ENCODE measurements at regions not wholly inside any gene's neighbourhood (a gene's known extent, or its start where the extent isn't known, plus 50 kb on each side); places are given as distances from the start of the nearest gene placed in this dataset.

DNA sequence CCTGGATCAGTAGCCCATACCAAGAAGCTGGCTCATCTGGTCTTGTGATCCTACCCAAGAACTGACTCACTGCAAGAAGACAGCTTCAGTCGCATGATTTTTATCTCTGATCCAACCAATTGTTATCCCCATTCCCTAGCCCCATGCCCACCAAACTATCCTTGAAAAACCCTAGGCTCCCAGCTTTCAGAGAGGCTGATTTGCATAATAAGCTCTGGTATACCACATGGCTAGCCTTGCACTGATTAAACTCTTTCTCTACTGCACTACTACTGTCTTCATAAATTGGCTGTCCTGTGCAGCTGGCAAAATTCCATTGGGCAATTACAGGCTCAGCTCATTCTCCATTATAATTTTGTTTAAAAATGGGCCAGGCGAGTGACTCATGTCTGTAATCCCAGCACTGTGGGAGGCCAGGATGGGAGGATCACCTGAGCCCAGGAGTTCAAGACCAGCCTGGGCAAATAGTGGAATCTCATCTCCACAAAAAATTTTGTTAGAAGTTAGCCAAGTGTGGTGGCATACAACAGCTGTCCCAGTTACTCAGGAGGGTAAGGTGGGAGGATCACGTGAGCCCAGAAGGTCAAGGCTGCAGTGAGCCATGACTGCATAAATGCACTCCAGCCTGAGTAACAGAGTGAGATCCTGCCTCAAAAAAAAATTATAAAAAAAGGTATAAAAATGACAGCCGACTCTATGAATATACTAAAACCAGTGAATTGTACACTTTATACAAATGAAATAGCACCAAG lies 76.7 kb upstream of the EIF5 start:
- H2AFZ ChIP-seq (ENCODE audit: low read depth, low read length), result no peak overlapping the region
- H3K9me1 ChIP-seq (replicated peaks; ENCODE audit: control insufficient read depth, extremely low read depth, insufficient read depth, low read length), result no peaks in the 10 kb centered on the region
- H3K79me2 ChIP-seq (ENCODE audit: control insufficient read depth, insufficient read depth, low read length), result no peaks in the 10 kb centered on the region
- H3K4me2 ChIP-seq (ENCODE audit: insufficient read depth, low read length), result no peak overlapping the region
- intact Hi-C loops (cut with micrococcal nuclease) (no loop called here), dilution Hi-C loops (cut with MboI; ENCODE audit: extremely low pct_ligation_motif_present, low sequenced_read_pairs) (no loop called here)
- FAIRE-seq, result no peak
- H3K9me3 ChIP-seq (replicated peaks; ENCODE audit: control insufficient read depth, insufficient read depth, low read length), result no peaks in the 10 kb centered on the region
- no peaks in the 10 kb centered on the region for H4K20me1 ChIP-seq (replicated peaks; ENCODE audit: control insufficient read depth, extremely low read depth, insufficient read depth, low read length)
- no peak for TF ChIP-seq POLR2A (IDR thresholded peaks at IDR 0.05; ENCODE audit: low read depth, low read length)
- TF ChIP-seq JUN (IDR thresholded peaks at IDR 0.05; ENCODE audit: borderline replicate concordance, insufficient read depth, insufficient read length, low read depth), result no peak
- no peak for DNase-seq (ENCODE audit: low read depth, low spot score)
- BruUV-seq (replicated peaks), result no TSS peak
- H3K4me3 ChIP-seq (replicated peaks in 1 of 3; ENCODE audit: insufficient read depth in 1 of 3, low read depth in 1 of 3, low read length in 3 of 3), result no peak overlapping the region
- POLR2A ChIA-PET, result no interaction called here
- H3K4me1 ChIP-seq (ENCODE audit: control insufficient read depth, extremely low read depth, insufficient read depth, low read length), result peaks cover 4% of the 10 kb centered on the region
- no peak overlapping the region for H3K9ac ChIP-seq (replicated peaks; ENCODE audit: extremely low read depth, insufficient read depth, low read length)
- peaks cover 0 to 3% of the 10 kb centered on the region in 2 experiments for H3K27me3 ChIP-seq (ENCODE audit: control insufficient read depth in 2 of 2, insufficient read depth in 2 of 2, low read length in 2 of 2)
- no peaks in the 10 kb centered on the region for H3K36me3 ChIP-seq (ENCODE audit: control insufficient read depth in 2 of 2, extremely low read depth in 1 of 2, insufficient read depth in 2 of 2, low read length in 2 of 2)
- CTCF ChIA-PET, result interaction anchor here (0.9 kb wide), 1 partner anchor 11 kb away, joined by 3 read pairs; no protein-coding TSS in a partner anchor
- no peak overlapping the region for H3K27ac ChIP-seq (ENCODE audit: insufficient read depth, low read depth, low read length)

DNA sequence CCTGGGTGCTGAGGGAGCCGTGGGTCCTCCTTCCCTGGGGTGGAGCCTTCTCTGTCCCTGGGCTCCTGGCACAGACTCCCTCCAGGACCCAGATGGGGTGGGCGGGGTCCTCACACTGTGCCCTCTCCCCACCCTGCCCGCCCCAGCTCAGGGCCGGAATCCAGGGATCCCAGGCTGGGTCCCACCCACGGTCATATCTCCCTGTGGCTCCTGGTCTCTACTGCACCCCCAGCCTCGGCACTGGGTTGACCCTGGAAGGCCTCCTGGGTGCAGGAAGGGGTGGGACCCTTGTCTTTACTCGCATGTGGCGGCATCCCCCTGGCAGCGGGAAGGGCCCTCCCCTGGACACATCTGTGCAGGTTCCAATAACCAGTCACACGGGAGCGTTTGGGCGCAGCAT lies 75.8 kb upstream of the EIF5 start:
- intact Hi-C loops (cut with micrococcal nuclease), result no loop called here

More for the DNA sequence above, 75.8 kb upstream of the EIF5 start:
- no peaks in the 10 kb centered on the region for H3K9me1 ChIP-seq (replicated peaks; ENCODE audit: control insufficient read depth, extremely low read depth, insufficient read depth, low read length)
- no peak overlapping the region for H2AFZ ChIP-seq (ENCODE audit: low read depth, low read length)
- BruUV-seq (replicated peaks), result no TSS peak
- no peaks in the 10 kb centered on the region for H3K36me3 ChIP-seq (ENCODE audit: control insufficient read depth in 2 of 2, extremely low read depth in 1 of 2, insufficient read depth in 2 of 2, low read length in 2 of 2)
- no peak overlapping the region for H3K27ac ChIP-seq (ENCODE audit: insufficient read depth, low read depth, low read length)
- TF ChIP-seq GATA2 (IDR thresholded peaks at IDR 0.05; ENCODE audit: insufficient read depth, insufficient read length, low read depth, low read length), result no peak
- TF ChIP-seq EZH2 (IDR thresholded peaks at IDR 0.05; ENCODE audit: borderline replicate concordance, low read depth, low read length, severe bottlenecking), result no peak
- TF ChIP-seq, protein P1, sequence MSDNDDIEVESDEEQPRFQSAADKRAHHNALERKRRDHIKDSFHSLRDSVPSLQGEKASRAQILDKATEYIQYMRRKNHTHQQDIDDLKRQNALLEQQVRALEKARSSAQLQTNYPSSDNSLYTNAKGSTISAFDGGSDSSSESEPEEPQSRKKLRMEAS (IDR thresholded peaks at IDR 0.05; ENCODE audit: insufficient read depth, insufficient read length), result no peak
- no peak for TF ChIP-seq POLR2A (IDR thresholded peaks at IDR 0.05; ENCODE audit: low read depth, low read length)
- TF ChIP-seq POLR2AphosphoS5 (IDR thresholded peaks at IDR 0.05; ENCODE audit: insufficient read depth, low read depth, low read length), result no peak
- TF ChIP-seq CTCF (IDR thresholded peaks at IDR 0.05; ENCODE audit: extremely low read depth in 1 of 2, insufficient read depth in 1 of 2, low read depth in 1 of 2, low read length in 2 of 2), result no peak
- TF ChIP-seq JUN (IDR thresholded peaks at IDR 0.05; ENCODE audit: borderline replicate concordance, insufficient read depth, insufficient read length, low read depth), result no peak
- no peak for TF ChIP-seq MYC (IDR thresholded peaks at IDR 0.05; ENCODE audit: low read depth, low read length)
- no peak for TF ChIP-seq FOS (IDR thresholded peaks at IDR 0.05; ENCODE audit: borderline replicate concordance, insufficient read depth, low read length)
- DNase-seq (ENCODE audit: low read depth, low spot score) (no peak), FAIRE-seq (no peak)
- no peak overlapping the region for H3K4me2 ChIP-seq (ENCODE audit: insufficient read depth, low read length)
- H3K27me3 ChIP-seq (ENCODE audit: control insufficient read depth in 2 of 2, insufficient read depth in 2 of 2, low read length in 2 of 2), result peaks cover 3% of the 10 kb centered on the region in 2 experiments
- dilution Hi-C loops (cut with MboI; ENCODE audit: extremely low pct_ligation_motif_present, low sequenced_read_pairs), result no loop called here
- ChIA-PET POLR2A (no interaction called here), CTCF (no interaction called here)
- no peaks in the 10 kb centered on the region for H4K20me1 ChIP-seq (replicated peaks; ENCODE audit: control insufficient read depth, extremely low read depth, insufficient read depth, low read length)
- H3K79me2 ChIP-seq (ENCODE audit: control insufficient read depth, insufficient read depth, low read length), result no peaks in the 10 kb centered on the region
- no peak overlapping the region for H3K4me3 ChIP-seq (replicated peaks in 1 of 3; ENCODE audit: insufficient read depth in 1 of 3, low read depth in 1 of 3, low read length in 3 of 3)
- peaks cover 4% of the 10 kb centered on the region for H3K4me1 ChIP-seq (ENCODE audit: control insufficient read depth, extremely low read depth, insufficient read depth, low read length)
- no peak overlapping the region for H3K9ac ChIP-seq (replicated peaks; ENCODE audit: extremely low read depth, insufficient read depth, low read length)
- no peaks in the 10 kb centered on the region for H3K9me3 ChIP-seq (replicated peaks; ENCODE audit: control insufficient read depth, insufficient read depth, low read length)

All from endothelial cell of umbilical vein (primary cell).